Caco-2 (cell line): ENCODE measurements at regions not wholly inside any gene's neighbourhood (a gene's known extent, or its start where the extent isn't known, plus 50 kb on each side); places are given as distances from the start of the nearest gene placed in this dataset.

ENCODE experiments used
- BruUV-seq: library from RNA; stranded (reverse); fragments of 400-500 nt; replicated peaks from 2 replicates; lab custom pipeline; 2021; lab: Mats Ljungman, UMichigan
- CTCF ChIA-PET: fragments of 300-600 bp; sonication (Branson Sonifier 250); formaldehyde crosslinking; loops from one replicate; lab custom pipeline; 2022; ENCODE audit warnings: antibody characterized with exemption; lab: Charles Lee
- POLR2A ChIA-PET: fragments of 300-600 bp; sonication (Branson Sonifier 250); formaldehyde crosslinking; loops from one replicate; lab custom pipeline; 2022; ENCODE audit warnings: antibody characterized with exemption; lab: Charles Lee
- DNase-seq, 2 experiments: peaks; one replicate each; pipeline versions ENCODE4 v3.0.0 to v3.0.0-alpha.2; 2020 to 2022
- H3K27me3 ChIP-seq: replicated peaks from 2 replicates; pipeline ENCODE4 v1.6.0; 2011; ENCODE audit warnings: low read length; ENCODE audit not compliant: control insufficient read depth, insufficient read depth
- H3K36me3 ChIP-seq: 2 replicates; pipeline ENCODE4 v1.5.1; 2011; ENCODE audit warnings: low read length; ENCODE audit not compliant: control insufficient read depth, insufficient read depth
- H3K4me1 ChIP-seq: fragments of 250-450 bp; sonication (Bioruptor Pico); 2 replicates; pipeline ENCODE4 v1.5.1; 2020; ENCODE audit warnings: mild to moderate bottlenecking
- H3K4me3 ChIP-seq: 2 replicates; pipeline ENCODE4 v1.5.1; 2011; ENCODE audit warnings: low read depth, mild to moderate bottlenecking, control low read depth, low read length
- H3K9me3 ChIP-seq: fragments of 250-450 bp; sonication (Bioruptor Pico); 2 replicates; pipeline ENCODE4 v1.5.1; 2020; ENCODE audit warnings: mild to moderate bottlenecking, moderate library complexity
- H3K27ac Mint-ChIP-seq: one replicate; pipeline ENCODE4 v1.8.0; 2022; ENCODE audit warnings: mixed read lengths; ENCODE audit not compliant: unreplicated experiment
- H3K27me3 Mint-ChIP-seq: one replicate; pipeline ENCODE4 v1.8.0; 2022; ENCODE audit warnings: mixed read lengths; ENCODE audit not compliant: insufficient read depth, unreplicated experiment
- H3K36me3 Mint-ChIP-seq: one replicate; pipeline ENCODE4 v1.8.0; 2022; ENCODE audit warnings: mild to moderate bottlenecking, mixed read lengths; ENCODE audit not compliant: insufficient read depth, unreplicated experiment
- H3K4me1 Mint-ChIP-seq: one replicate; pipeline ENCODE4 v1.8.0; 2022; ENCODE audit warnings: low read depth, mixed read lengths; ENCODE audit not compliant: unreplicated experiment
- H3K4me3 Mint-ChIP-seq: one replicate; pipeline ENCODE4 v1.8.0; 2022; ENCODE audit warnings: mild to moderate bottlenecking, moderate library complexity, mixed read lengths; ENCODE audit not compliant: unreplicated experiment
- H3K9me3 Mint-ChIP-seq: one replicate; pipeline ENCODE4 v1.8.0; 2022; ENCODE audit warnings: mixed read lengths; ENCODE audit not compliant: unreplicated experiment
- CTCF ChIP-seq, 2 experiments: fragments of 200-600 bp in 1 of 2; IDR thresholded peaks; 1 replicate in 1 of 2; 2 replicates in 1 of 2; pipeline versions ENCODE4 v1.5.1 to v1.8.0; 2011 to 2022; ENCODE audit warnings: antibody characterized with exemption in 1 of 2, control low read depth in 1 of 2, inconsistent platforms in 1 of 2, low read depth in 1 of 2, low read length in 1 of 2, mild to moderate bottlenecking in 1 of 2, moderate library complexity in 1 of 2; ENCODE audit not compliant: insufficient read depth in 1 of 2, severe bottlenecking in 1 of 2, unreplicated experiment in 1 of 2
- intact Hi-C: fragments of 100-400 bp; cut with micrococcal nuclease; formaldehyde crosslinking; loops from one replicate; pipeline ENCODE4 v1.10.0; 2022; ENCODE audit not compliant: unreplicated experiment

- Mint-ChIP-seq H3K27me3 (peaks cover 16% of the 10 kb centered on the region), H3K9me3 (peaks cover 2% of the 10 kb centered on the region), H3K27ac (no peak overlapping the region), H3K4me1 (peaks cover 7% of the 10 kb centered on the region), H3K4me3 (no peak overlapping the region), H3K36me3 (no peaks in the 10 kb centered on the region)
- Histone ChIP-seq H3K9me3 (no peaks in the 10 kb centered on the region), H3K27me3 (no peaks in the 10 kb centered on the region; the same call in 1 of the 2 replicates), H3K36me3 (no peaks in the 10 kb centered on the region), H3K4me1 (no peaks in the 10 kb centered on the region), H3K4me3 (no peak overlapping the region)
- no peak for TF ChIP-seq CTCF (IDR thresholded peaks at IDR 0.05; ENCODE audit: insufficient read depth in 1 of 2, low read depth in 1 of 2, low read length in 1 of 2, severe bottlenecking in 1 of 2, unreplicated experiment in 1 of 2)
- DNase-seq: no peak
- BruUV-seq: no TSS peak
- intact Hi-C loops: no loop called here
- CTCF ChIA-PET: no interaction called here
- POLR2A ChIA-PET: no interaction called here
Observed at GRCh38 chr12:47562201-47562600, 143.6 kb downstream of the RPAP3 start.

GRCh38 chr12:47561746-47562145, 144.1 kb downstream of the RPAP3 start:
- peaks cover 20% of the 10 kb centered on the region for H3K27me3 Mint-ChIP-seq

GRCh38 chr12:47560415-47560814, 145.4 kb downstream of the RPAP3 start:
- no TSS peak for BruUV-seq
- peaks cover 20% of the 10 kb centered on the region for H3K27me3 Mint-ChIP-seq
- no peaks in the 10 kb centered on the region for H3K36me3 Mint-ChIP-seq
- no peak overlapping the region for H3K4me3 Mint-ChIP-seq
- H3K27ac Mint-ChIP-seq: no peak overlapping the region
- peaks cover 12% of the 10 kb centered on the region for H3K9me3 Mint-ChIP-seq
- no peaks in the 10 kb centered on the region for H3K4me1 ChIP-seq
- no peak overlapping the region for H3K4me3 ChIP-seq
- no peaks in the 10 kb centered on the region for H3K36me3 ChIP-seq
- DNase-seq: no peak
- CTCF ChIA-PET: no interaction called here
- intact Hi-C loops: no loop called here
- TF ChIP-seq CTCF (IDR thresholded peaks at IDR 0.05; ENCODE audit: insufficient read depth in 1 of 2, low read depth in 1 of 2, low read length in 1 of 2, severe bottlenecking in 1 of 2, unreplicated experiment in 1 of 2): no peak
- peaks cover 7% of the 10 kb centered on the region for H3K4me1 Mint-ChIP-seq
- 0 out of 2 replicates have a peak, but pooled peaks cover 5% of the 10 kb centered on the region for H3K9me3 ChIP-seq
- no peaks in the 10 kb centered on the region; the same call in 1 of the 2 replicates for H3K27me3 ChIP-seq
- POLR2A ChIA-PET: no interaction called here

More at GRCh38 chr12:47561746-47562145, 144.1 kb downstream of the RPAP3 start:
- H3K4me3 Mint-ChIP-seq: no peak overlapping the region
- peaks cover 7% of the 10 kb centered on the region for H3K9me3 Mint-ChIP-seq
- no peak for DNase-seq
- no peak for TF ChIP-seq CTCF (IDR thresholded peaks at IDR 0.05; ENCODE audit: insufficient read depth in 1 of 2, low read depth in 1 of 2, low read length in 1 of 2, severe bottlenecking in 1 of 2, unreplicated experiment in 1 of 2)
- no peaks in the 10 kb centered on the region for H3K36me3 ChIP-seq
- no peaks in the 10 kb centered on the region; the same call in 1 of the 2 replicates for H3K27me3 ChIP-seq
- H3K4me1 Mint-ChIP-seq: peaks cover 7% of the 10 kb centered on the region
- ChIA-PET POLR2A (no interaction called here), CTCF (no interaction called here)
- intact Hi-C loops: no loop called here
- BruUV-seq: no TSS peak
- H3K4me3 ChIP-seq: no peak overlapping the region
- H3K36me3 Mint-ChIP-seq: no peaks in the 10 kb centered on the region
- H3K9me3 ChIP-seq: no peaks in the 10 kb centered on the region
- peak overlapping the region; percentile 12 for H3K27ac Mint-ChIP-seq
- H3K4me1 ChIP-seq: no peaks in the 10 kb centered on the region
